Stimulated activated CD8-positive, alpha-beta memory T cell treated with anti-CD3 and anti-CD28 coated beads, Interleukin-15, amount 100 ng/mL, for 48 hours (primary cell): ENCODE measurements at regions not wholly inside any gene's neighbourhood (a gene's known extent, or its start where the extent isn't known, plus 50 kb on each side); places are given as distances from the start of the nearest gene placed in this dataset.

ENCODE experiments used
- DNase-seq, 2 donors: peaks; one replicate each; pipeline ENCODE4 v3.0.0-alpha.2; 2020; ENCODE audit warnings: low read depth in 2 of 2

DNA sequence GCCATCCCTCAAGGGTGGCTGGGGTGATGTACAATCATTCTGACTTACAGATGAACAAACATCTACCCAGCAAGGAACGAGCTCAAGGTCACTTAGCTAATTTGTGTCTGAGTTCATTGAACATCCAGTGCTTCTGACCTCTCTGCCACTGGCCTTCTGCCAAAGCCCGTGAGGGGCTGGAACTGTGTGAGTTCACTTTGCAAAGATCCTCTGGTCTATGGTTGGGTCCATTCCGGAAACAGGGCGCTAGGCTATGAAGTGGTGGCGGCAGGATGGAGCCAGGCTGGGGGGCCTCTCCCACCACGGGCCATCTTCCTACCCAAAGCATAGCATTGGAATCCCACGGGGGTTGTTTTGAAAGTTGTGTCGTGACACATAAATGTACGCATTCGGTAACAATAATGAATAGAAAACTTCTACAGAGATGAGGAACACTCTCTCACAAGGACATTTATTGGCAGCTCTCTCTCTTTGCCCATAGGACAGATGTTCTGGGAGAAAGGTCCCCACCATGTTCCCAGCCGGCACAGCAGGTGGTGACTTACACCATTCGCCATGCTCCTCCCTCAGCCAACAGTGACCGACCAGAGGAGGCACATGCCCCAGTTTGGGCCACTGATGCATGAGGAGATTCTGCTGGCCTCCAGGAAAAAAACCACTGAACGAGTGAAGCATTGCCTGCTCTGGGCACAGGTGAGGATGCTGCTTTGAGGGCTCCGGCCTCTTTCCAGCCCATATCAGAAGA, 214.7 kb upstream of the CHRNA7 start:
- no peak for DNase-seq

DNA sequence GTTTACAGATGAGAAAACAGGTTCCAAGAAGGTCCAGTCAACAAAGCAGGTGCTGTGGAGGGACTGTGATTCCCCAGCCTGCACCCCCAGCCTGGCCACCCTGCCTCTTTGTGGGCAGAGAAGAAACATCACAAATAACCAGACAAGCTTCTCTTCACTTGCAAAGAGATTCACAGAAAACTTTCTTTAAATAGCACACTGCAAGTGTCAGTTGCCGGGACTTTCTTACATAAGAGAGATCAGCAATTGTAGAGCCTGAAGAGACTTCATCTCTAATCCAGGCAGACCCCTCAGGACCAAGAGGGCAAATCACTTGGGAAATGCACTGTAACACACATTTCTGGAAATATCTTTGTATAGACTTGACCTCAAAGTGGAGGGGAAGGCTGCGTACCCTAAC, 207.9 kb upstream of the CHRNA7 start:
- no peak for DNase-seq

DNA sequence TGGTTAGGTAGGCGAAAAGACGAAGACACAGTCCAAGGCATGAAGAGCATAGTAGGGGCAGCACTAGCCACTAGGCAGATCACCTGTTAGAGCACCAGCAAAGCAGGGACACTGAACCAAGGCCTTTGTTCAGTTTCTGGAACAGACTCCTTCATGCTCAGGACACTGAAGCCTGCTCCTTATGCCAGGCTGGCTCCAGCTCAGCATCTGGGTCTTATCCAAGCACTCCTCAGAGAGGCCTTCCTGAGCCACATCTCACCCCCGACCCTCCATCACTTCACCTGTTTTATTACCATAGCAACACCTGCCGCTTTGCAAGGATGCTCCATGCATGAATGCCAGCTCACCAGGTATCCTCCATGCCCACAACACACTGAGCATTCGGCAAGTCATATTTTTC, 206.3 kb upstream of the CHRNA7 start:
- DNase-seq = no peak

DNA sequence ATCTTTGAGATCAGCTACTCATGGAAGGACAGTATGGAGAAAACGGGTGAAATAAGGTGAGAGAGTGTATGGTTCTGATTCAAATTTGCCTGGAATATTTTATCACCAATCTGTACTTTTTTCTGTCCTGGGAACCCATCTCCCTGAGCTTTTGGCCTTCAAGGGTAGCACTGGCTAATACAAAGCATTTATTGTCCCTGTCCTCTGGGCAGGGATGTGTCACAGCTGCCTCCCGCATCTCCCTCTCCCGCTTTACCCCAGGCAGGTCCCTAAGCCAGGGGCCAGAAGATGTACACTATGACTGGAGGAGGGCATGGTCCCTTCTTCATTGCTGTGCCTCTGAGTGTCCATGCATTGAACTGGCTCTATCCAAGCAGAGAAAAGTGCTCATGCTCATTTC, 201.7 kb upstream of the CHRNA7 start:
- no peak for DNase-seq

DNA sequence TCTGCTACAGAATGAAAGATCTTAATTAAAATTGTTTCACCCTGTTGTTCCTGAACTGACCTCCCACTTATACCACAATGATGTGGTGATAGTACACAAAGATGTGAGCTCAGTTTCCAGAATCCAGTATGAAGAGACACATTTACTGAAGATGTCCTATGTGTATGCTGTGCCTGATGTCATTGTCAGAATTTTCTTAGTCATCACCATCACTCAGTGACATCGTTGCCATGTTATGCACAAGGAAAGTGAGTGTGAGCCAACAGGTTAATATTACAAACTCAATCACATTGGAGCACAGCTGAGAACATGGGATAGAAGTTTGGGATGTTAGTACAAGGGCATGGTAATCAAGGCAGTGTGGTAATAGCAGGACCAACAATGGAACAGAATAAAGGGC, 199.7 kb upstream of the CHRNA7 start:
- DNase-seq = no peak

DNA sequence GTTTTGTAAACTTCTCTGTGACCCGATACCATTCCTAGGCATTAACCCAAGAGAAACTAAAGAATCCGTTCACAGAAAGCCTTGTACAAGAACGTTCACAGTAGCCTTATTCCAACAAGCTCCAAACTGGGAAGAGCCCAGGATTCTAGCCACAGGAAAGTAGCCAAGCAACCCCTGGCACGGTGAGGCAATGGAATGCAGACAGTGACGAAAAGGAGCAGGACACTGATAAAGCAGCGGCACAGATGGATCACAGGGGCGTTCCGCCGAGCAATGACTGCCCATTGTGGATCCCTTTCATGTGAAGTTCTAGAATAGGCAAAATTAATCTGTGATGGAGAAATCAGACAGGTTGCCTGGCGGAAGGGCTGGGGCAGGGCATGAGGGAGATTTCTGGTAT, 198.7 kb upstream of the CHRNA7 start:
- no peak for DNase-seq

DNA sequence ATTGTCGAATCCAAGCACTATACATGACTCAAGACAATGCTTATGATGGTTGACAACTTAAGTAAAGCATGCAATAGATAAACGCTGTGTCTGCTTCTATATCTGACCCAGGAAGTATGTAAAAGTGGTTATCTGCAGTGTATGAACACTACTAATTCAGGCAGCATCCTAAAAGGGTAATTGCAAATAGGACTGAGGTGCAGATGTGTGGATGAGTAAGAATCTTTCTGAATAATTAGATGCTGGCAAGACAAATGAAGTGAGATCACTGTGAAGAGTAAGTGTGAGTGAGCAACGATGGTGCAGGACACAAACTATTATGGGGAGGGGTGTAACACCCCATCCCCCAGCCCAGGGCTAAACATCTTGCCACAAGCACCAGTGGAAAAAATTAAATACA, 195.7 kb upstream of the CHRNA7 start:
- no peak for DNase-seq

DNA sequence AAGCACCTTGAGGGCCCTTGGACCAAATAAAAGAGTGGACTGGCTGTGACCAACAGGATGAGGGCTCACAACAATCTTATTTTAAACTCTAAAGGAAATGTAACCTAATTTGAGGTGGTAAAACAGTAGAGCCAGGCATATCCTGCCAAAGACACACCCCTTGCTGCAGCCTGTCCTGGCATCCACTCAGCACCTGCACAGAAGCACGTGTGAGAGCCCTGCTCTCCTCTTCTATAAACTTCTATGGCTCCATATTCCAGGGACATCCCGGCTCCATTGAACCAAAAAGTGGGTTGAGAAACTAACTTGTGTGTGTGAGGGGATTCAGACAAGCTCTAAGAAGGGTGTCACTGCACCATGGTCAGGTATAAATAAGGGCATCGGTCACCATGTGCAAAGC, 190.9 kb upstream of the CHRNA7 start:
- no peak for DNase-seq

DNA sequence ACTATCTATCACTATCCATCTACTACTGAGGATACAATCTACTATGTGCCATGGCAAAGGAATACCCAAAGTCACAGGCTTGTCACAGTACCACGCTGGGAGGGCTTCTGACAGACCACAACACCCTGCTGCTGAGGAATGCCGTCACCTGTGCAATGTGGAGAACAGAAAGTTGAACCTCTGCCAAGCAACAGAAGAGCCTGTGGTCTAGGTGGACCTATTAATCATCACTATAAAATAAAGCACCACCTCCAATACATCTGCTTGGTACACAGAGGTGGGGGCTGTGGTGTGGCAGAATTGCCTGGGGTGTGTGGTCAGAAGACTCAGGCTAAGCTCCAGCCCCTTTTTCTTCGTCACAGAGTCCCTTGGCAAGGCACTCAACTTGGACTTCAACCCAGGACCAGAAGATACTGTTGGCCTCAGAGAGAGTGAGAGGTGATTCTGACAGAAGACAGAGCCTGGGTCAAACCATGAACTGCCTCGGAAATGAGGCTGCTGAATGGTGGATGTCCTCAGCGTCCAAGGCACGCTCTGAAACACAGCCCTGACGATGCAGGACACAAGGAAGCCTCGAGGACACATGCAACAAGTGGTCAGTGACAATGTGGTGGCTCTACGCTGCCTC, 189.4 kb upstream of the CHRNA7 start:
- DNase-seq = no peak

DNA sequence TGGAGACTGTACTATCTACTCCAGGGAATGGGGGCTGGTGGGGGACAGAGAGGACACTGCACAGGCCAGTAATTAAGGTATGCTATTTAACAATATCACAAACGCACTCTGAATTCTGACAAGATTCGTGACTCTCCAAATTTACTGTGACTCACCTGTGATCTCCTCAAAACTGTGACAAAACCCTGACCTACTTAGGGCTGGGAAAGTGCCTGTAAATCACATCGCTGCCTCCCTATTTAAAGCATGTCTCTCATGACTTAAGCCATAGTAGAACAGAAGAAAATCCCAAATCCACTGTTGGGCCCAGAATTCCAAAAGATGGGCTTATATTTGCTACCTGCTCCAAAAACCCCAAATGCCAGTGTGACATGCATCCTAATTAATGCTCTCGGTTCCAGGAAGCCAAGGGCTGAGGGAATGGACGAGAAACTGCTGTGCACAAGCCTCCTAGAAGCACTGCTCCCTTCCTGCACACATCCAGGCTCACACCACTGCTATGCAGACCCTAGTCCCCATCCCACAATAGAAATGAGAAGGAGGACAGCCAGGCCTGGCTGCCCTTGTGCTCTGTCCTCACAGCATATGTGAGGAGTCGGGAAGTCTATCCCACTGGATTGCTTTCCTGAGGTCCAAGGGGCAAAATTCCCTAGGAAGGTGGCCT, 187.7 kb upstream of the CHRNA7 start:
- DNase-seq = no peak

DNA sequence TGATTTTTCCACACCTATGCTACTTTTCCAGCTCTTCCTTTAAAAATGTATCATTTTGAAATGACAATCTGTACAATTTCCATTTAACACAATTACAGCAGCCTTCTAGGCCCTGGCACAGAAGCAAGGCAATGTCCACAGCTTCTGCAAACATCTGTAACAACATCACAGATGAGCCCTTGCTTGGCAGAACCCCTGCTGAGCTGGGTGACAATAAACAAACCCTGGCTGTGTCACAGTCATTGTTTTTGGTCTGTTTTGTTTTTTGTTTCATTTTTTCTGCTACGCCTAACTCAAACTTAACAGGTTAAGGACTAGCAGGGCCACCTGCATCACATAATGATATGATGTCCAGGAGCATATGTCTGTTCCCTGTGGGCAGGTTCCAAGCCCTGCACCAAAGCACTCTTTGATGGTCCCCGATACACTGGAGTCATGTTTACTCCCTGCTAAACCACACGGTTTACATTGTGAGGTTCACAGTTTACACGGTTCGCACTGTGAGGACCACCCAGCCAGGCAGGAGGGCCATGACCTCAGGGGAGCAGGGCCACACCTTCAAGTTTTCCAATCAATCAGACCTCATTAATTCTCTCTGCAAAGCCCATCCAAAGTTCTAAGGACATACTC, 186.8 kb upstream of the CHRNA7 start:
- no peak for DNase-seq

DNA sequence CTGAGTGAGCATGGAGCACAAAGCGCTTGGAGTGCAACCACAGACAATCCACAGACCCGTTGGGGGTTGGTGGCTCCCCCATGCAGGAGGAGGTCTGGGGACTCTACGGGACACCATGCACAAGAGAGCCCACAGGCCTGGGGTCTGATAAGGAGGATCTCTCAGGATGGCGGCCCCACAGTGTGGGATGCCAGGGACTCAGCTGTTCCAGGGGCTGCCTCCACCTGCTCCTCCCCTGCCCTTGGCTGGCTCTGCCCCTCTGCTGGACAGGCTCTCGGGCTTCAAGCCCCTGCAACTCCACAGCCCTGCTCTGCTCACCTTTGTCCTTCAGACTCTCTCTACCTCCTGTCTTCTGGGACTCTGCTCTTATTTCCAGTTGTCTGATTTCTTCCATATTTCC, 184.5 kb upstream of the CHRNA7 start:
- DNase-seq = no peak

DNA sequence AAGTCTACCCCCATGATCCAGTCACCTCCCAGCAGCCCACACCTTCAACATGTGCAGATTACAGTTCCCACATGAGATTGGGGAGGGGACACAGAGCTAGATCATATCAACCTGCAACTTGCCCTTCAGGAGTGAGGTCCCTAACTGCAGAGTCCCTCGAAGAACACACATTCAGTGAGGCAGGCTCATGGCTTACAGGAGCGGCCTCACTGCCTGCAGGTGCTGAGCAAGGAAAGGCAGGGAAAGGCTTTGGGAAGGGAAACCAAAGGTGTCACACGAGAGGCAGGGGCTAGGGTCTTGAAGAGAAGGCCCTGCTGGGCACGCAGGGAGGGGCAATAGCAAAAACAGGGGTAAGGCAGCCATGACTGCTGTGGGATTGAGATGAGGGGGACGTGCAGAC, 182.4 kb upstream of the CHRNA7 start:
- DNase-seq = no peak

DNA sequence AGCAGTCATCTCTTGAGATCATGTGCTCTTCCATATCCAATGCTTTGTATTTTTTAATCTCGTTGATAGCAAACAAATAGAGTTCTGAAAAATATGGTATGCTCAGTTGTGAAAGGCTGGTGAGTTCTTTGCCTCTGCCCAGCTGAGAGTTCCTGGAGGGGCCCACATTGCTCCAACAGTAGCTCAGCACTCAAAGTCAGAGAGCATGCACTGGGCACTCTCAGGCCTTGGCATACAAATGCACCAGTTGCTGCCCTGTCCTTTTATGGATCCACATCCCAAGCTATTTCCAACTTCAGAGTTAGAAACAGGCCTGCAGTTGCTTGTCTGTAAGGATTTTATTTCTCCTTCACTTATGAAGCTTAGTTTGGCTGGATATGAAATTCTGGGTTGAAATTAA, 181.7 kb upstream of the CHRNA7 start:
- DNase-seq = no peak

DNA sequence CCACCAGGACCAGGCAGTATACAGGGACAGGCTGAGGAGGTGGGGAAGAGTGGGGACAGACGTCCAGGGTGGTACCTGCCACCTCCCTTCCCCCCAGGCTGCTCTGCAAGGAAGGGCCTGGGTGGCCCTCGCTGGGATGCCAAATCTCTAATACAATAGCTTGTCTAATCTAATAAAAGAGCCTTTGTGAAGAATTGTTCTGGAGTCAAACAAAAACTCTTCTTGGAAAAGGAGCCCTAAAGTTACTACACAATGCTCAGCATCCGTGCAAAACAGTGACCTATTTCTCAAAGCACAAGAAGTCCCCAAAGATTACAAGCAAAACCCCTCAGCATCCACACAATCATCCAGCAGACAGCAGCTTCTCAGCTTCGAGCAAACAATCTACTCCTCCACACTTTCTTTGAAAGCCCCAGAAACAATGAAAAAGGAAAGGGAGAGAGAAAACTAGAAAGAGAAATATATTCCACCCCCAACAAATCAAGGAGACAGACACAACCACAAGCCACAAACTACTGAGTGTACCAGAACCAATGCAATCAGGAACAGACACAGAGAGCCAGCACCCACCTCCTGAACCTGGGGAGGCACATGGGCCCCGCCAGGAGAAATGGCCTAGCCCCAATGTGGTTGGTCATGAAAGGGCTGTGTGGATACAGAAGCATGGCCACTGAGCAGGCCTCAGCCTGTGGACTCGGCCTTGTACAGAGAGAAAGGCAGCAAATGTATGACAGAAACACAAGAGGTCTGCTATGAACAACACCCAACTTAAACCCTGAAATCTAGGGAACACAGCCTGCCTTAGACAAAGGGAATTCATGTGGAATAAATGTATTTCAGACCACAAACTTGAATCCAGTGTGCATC, 177.1 kb upstream of the CHRNA7 start:
- no peak for DNase-seq

DNA sequence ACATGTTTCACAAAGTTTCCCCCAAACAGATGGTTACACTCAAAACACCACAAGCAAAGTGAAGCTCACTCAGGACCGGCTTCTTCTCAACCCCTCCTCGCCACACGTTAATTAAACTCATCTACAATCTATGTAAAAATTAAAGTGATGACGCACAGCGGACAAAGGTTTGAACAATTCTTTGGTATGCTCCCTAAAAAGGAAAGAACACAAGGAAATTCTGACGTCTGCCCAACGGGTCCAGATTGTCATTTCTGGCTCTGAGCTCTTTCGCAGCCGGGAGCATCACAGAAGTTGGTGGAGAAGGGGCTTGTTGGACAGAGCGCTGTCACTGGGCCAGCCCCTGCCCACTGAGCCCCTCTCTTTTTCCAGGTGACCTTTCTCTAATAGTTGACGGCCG, 173.7 kb upstream of the CHRNA7 start:
- no peak for DNase-seq

DNA sequence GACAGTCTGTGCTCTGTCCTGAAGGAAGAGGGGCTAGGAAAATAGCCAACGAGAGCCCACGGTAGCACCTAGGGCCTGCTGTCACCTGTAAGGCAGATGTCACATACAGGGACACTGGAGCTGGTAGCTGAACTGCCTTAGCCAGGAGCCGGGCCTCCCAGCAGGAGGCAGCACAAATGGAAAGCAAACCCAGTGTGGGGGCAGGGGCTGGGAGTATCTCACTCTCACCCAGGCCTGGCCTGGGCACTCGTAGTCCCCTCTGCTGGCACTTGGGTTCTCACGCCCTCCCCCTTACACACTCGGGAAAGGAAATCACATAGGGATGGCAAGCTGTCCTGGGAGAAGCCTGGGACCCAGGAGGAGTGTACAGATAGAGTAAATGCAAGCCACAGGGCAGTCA, 173.1 kb upstream of the CHRNA7 start:
- no peak for DNase-seq

DNA sequence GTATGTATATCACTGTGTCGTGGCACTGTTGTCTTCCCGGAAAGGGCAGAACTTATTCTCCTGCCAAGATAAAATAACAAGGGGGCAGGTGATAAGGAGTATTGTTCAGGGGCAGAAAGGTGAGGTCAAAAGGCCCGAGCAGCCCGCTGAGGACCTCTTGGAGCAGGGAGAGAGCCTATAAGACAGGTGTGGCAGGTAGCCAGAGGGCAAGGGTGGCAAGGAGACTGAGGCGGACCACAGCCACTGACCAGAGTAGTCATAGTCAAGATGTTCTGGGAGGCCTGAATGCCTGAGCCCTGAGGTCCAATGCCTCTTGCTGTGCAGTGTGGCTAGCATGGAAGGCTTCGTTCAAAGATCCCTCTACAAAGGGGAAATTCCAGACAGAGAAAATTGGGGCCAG, 172.3 kb upstream of the CHRNA7 start:
- DNase-seq = no peak

DNA sequence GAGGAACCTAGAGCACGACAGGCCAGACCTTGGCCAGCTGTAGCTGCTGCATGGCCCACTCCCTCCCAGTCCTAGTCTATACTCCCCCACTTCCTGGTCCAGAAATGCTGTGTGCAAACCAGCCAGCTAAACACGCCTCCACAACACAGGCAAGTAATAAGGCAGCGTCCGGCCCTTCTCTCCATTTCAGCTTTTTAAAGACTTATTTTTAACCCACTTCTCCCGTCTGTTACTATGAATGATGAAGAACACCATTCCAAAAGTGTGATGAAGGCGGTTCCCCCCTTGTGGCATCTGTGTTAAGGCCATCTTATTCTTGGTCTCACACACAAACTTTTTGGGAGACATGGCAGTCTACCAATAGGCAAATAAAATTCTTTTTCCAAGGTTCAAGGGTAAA, 164.1 kb upstream of the CHRNA7 start:
- no peak for DNase-seq

DNA sequence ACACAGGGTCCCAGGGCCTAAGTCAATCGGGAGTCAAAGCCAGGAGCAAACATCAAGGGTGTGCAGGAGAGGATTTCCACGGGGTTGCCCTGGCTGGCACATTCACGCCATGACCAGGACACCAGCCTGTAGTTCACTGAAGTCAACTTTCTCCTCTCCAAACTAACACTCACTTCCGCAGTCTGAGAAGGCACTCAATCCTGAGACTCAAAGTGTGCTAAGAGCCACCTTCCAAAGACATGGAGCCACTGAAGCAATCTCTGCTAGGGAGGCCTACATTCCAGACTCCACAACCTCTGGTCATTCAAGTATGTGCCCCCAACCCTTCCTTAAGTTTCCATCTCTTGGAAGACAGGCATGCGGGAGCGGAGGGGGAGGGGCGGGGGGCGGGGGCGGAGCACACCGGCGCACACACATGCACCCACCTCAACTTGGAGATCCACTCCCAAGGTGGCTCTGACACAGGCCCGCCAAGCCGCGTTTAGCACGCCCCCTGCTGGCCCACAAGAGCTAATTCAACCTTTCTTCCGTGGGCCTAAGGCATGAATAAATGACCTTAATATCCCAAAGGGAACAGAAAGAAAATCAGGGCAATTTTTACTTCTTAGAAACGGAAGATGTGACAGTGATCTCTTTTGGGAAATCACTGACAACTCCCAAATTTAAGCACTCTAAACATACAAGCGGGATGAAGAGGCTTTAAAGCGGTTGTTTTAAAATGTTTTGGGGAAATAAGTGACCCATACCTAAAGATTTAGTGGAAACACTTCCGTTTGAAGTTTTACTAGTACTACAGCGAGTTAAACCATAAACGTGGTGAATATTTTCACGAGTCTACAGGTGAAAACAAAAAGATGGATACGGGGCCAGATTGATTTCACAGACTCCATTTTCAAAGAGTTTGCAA, 162.5 kb upstream of the CHRNA7 start:
- peak; percentile 29 to 33 for DNase-seq
